Non-pigmented ciliary epithelial cell (primary cell): ENCODE measurements at regions not wholly inside any gene's neighbourhood (a gene's known extent, or its start where the extent isn't known, plus 50 kb on each side); places are given as distances from the start of the nearest gene placed in this dataset.

ENCODE experiments used
- DNase-seq: peaks from one replicate; pipeline ENCODE4 v3.0.0-alpha.2; 2010; ENCODE audit warnings: low read depth

DNA sequence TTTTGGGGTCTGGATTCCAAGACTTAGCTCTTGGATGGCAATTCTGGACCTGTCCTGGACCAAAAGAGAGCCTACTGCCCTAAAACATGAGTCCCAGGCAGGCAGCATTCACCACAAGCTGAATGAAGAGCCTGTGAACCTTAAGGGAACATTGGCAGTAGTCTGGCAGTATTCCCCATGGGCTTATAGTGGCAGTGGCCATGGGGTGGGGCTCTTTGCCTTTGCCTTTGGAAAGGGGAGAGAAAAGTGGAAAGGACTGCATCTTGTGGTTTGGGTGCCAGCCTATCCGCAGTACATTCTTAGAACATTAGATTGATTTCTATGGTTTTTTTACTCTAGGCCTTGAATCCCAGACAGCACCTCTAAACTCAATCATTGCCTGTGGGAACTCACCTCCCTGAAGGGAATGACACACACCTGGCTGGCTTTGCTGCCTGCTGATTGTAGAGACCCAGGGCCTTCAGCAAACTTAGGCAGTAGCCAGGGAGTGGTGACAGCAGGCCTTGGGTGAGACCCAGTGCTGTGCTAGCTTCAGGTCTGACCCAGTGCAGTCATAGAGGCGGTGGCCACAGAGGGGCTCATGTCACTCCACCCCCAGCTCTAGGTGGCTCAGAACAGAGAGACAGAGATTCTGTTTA lies 216.3 kb downstream of the CETN3 start:
- no peak for DNase-seq

- no peak for DNase-seq
Observed at GRCh38 chr5:90191352-90192045, 218.1 kb downstream of the CETN3 start.

GRCh38 chr5:90185897-90186468 lies 223.6 kb downstream of the CETN3 start:
- no peak for DNase-seq

- no peak for DNase-seq
Observed at GRCh38 chr5:90184764-90185163, 224.8 kb downstream of the CETN3 start.

GRCh38 chr5:90182726-90183125 lies 226.8 kb downstream of the CETN3 start:
- no peak for DNase-seq

DNA sequence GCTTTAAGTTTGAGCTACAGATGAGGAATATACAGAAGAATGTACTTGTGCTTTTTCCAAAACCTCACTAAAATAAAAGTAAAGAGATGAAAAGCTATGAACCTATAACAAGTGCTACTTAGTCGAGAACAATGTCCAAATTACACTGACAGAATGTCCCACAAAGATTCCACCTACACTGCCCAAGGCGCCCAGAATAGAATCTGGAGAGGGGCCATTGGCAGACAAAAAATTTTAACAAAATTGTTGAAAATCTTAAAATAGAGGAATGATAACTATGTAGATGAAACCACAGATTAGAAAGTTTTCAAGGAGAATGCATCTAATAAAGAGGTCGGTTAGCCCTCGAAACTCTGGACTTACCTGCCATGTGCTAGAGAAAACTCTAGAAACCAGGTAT lies 235.3 kb downstream of the CETN3 start:
- no peak for DNase-seq

GRCh38 chr5:90173299-90174030 lies 236.1 kb downstream of the CETN3 start:
- no peak for DNase-seq

DNA sequence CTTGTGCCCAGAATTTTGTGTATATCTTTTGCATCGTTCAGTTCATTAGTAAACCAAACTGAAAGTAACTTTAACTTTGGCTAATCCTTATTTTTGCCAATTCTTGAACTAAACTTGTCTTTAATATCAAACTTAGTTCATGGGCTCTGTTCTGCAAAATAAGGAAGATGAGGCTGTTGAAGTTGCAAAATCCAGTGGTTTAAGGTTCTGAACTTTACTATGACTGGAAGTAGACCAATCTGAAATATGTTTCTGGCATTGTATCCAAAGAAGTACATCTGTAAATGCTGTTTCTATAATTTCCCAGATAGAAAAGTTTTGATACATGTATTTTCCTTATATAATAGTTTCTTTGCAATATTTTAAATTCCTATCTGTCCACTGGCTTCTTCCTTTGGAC lies 238.1 kb downstream of the CETN3 start:
- DNase-seq = no peak

GRCh38 chr5:90170261-90170660 lies 239.3 kb downstream of the CETN3 start:
- no peak for DNase-seq

DNA sequence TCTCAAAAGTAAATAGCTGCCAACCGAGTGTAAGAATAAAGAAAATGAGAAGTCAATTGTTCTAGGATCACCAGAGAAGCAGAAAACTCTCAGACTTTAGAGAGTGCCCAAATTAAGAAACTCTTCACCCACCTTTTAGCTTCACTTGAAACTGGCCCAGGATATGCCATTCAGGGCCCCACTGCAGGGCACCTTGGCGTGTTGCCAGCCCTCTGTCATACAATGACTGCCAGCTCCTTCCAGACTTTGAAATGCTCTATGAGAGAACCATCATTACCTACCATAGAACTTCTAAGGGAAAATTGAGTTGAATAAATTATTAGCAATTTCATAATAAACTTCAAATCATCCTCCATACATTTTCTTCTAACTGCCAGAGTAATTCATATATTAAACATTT lies 240.5 kb downstream of the CETN3 start:
- no peak for DNase-seq

- no peak for DNase-seq
Observed at GRCh38 chr5:90168399-90168798, 241.2 kb downstream of the CETN3 start.

DNA sequence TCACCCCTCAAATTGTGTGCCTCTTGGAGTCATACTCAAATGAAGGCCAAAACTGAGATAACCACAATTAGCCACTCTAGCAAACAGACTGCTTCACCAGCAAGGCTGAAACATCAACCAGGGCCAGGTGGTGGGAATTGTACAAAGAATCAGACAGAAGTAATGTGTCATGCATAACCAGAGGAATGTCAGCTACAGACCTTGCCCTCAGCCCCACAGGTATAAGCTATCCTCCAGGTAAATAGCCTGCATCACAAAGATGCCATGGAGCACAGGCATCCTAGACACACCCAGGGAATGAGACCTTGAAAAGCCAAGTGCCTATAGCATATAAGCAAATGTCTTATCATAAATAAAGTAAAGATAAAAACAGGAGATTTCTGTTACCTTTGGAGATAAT lies 242.7 kb downstream of the CETN3 start:
- DNase-seq = no peak

DNA sequence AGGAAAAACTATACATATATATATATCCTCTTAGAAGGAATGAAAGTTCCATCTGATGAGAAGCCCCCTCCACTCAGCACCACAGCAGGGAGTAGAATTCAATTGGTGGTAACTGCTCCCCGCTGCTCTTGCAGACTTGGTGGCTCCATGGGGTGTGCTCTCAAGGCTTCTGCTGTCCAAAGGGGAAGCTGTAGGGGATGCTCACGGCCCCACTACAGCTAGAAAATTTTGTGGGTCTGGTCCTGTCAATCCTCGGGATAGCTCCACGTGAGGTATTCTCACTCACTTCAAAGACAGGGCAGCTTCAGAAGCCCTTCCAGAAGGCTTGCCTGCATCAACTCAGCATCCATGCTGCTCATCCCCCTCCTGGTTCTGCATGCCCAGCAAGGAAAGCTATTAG lies 247.2 kb downstream of the CETN3 start:
- no peak for DNase-seq

DNA sequence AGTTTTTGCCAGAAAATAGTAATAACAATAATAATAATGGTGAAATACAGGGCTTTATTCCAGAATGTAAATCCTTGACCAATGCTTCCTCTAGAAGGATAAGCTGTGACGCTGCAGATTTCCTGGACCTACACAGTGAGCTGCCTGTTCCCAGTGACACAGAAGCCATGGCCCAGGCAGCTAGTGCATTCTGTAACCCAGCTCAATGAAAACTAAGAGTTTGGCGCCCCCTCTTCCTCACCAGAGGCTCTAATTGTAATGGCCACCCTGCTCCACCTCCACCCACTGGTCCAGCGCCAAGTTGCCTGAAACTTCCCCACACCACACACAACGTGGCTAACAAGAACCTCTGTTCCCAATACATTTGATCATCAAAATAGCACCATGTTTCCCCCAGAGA lies 248.1 kb downstream of the CETN3 start:
- peak; percentile 13 for DNase-seq

- DNase-seq = no peak
Observed at GRCh38 chr5:90158131-90158530, 251.4 kb downstream of the CETN3 start.

DNA sequence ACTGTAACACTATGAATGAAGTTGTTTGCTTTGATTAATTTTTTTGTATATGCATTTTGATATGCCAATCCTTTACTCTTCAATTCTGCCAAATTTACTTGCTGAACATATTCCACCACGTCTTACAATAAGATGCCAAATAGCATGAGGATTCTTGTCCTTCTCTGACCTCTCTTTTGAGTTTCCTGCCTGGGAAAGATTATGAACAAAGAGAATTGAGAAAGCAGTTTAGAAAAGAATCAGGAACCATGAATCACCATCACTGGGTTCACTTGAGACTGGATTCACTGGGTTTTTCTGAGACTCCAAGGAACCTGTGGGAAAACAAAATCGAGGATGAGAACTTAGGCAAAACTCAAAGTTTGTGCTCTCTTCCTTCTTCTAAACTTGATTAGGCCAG lies 256.5 kb downstream of the CETN3 start:
- no peak for DNase-seq

GRCh38 chr5:90144625-90145327 lies 264.8 kb downstream of the CETN3 start:
- DNase-seq = peak; percentile 28

DNA sequence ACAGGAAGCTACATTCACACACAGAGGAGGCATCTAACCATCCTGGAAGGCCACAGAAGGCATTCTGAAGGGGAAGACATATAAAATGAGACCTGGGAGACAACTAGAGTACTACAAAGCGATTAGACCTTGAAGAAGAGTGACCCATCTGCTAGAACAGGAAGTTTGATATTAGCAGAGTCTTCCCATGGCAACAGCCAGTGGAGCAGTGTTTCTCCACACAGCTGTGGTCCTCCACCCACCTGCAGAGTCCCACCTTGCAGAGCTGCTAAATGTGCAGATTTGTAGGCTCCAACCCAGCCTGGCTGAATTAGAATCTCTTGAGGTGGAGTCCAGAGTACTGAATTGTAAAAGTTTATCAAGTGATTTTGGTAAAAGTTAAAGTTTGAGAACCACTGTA lies 267.0 kb downstream of the CETN3 start:
- DNase-seq = no peak

DNA sequence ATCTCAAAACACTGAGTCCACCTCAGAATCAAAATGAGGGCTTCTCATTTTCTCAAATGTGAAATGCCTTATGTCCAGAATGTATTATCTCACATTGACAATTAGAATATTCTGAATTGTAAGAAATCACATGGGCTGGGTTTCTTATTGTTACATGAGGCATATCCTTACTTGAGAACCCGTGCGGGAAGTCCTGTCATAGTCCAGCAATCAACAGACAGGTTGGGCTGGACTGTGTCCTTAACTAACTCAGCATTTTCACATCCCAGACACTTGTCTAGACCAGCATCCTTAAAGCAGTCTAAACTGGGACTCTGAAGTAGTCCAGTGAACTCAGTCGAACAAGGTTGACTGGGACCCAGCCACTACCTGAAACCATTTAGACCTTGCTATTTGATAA lies 267.6 kb downstream of the CETN3 start:
- no peak for DNase-seq

DNA sequence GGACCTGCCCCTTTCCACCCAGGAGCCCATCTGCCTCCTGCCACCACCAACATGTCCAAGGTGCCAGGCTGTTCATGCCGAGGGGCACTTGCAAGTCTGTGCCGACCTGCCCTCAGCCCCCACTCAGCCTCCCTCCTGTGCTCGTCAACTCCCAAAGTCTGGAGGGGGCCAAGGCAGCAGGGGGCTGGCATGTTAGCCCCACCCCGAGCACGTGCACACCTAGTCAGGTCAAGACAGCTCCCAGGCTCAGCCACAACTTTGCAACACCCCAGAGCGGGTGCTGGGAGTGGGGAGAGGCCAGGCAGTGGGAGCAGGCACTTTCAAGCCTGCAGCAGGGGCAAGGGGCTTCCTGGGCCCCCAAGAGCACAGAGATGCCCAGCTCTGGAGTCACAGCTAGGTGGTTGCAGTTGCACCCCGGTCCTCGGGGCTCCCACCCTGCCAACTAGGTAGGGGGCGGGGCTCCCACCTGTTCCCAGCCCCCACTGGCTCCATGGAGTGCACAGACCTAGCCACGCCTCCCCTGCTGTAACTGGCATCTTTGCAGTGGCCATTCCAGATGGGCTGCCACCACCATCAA lies 272.5 kb downstream of the CETN3 start:
- no peak for DNase-seq

DNA sequence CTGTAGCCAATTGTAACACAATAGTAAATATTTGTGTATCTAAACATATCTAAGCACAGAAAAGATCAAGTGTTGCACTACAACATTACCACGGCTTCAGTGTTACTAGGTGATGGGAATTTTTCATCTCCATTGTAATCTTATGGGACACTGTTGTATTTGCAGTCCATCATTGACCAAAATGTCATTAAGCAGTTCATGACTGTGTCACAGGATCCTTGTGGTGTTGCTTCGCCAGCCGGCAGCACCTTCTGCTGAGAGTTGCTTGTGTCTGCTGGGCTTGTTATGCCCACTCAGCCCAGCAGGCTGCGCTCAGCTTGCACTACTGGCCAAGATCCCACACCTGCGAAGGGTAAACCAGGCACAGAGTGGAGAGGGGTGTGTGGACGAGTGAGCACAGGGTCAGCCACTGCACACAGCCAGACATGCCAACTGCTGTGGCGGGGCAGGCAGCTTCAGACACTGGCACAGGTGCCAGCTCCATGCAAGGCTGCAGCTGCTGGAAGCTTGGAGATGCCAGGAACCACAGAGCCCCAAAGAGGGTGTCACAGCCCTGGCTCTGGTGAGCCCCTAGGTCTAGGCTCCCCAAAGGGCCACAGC lies 273.7 kb downstream of the CETN3 start:
- DNase-seq = no peak

DNA sequence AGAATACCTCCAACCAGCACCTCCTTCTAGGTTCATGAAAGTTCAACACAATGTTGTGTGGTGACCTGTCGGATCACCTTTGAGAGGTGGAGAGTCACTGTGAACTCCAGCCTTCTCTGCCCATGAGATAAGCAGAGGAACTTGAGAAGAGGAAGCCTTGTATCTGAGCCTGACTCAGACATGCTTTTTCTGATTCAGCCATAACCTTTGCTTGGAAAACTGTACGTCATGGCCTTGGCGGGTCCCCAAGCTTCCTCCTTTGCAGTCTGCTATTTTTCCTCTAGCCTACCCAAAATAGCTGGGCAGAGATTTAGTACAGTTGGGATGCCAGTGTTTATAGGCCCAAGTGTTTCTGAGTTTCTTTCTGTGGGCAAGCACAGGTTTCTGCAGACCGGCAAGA lies 274.7 kb downstream of the CETN3 start:
- peak; percentile 64 for DNase-seq
